Astrocyte of the spinal cord (primary cell): ENCODE measurements at regions not wholly inside any gene's neighbourhood (a gene's known extent, or its start where the extent isn't known, plus 50 kb on each side); places are given as distances from the start of the nearest gene placed in this dataset.
A peak's percentile ranks its signal among the peaks of the same experiment; 100 is the strongest.

Experiments
- DNase-seq: peaks from one replicate; pipeline ENCODE4 v3.0.0; 2011; ENCODE audit warnings: low read depth, low spot score
- H3K4me3 ChIP-seq: 2 replicates; pipeline ENCODE4 v1.5.1; 2011; ENCODE audit warnings: low read depth, mild to moderate bottlenecking, low read length, moderate library complexity
- in situ Hi-C: cut with HindIII; loops from 2 replicates; pipeline ENCODE4 v1.10.0; 2017; ENCODE audit warnings: low sequenced_read_pairs
- TF ChIP-seq, protein P1 (sequence below): IDR thresholded peaks from 2 replicates; pipeline ENCODE4 v1.5.1; 2012; ENCODE audit warnings: low read depth, mild to moderate bottlenecking, low read length, inconsistent platforms

DNA sequence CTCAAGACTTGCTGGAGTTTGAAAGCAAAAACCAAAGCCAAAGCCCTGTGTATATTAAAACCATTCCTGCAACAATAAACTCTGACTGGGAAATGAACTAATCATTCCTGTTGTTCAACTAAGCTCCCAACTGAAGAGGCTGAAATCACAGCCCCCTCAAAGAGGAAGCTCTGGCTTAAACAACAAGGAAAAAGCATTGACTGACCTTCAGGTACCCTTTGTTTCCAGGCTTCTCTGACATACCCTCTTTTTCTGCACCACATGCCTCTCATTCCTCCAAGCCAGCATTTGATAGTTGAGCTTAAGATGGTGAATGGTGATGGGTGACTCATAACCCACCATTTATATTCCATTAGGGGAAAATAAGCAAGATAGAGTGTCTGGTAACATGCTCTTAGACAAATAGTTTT is 470.9 kb upstream of the SOX9 start:
- DNase-seq = peak; percentile 60
- in situ Hi-C loops = no loop called here
- no peak overlapping the region for H3K4me3 ChIP-seq
- TF ChIP-seq, protein P1, sequence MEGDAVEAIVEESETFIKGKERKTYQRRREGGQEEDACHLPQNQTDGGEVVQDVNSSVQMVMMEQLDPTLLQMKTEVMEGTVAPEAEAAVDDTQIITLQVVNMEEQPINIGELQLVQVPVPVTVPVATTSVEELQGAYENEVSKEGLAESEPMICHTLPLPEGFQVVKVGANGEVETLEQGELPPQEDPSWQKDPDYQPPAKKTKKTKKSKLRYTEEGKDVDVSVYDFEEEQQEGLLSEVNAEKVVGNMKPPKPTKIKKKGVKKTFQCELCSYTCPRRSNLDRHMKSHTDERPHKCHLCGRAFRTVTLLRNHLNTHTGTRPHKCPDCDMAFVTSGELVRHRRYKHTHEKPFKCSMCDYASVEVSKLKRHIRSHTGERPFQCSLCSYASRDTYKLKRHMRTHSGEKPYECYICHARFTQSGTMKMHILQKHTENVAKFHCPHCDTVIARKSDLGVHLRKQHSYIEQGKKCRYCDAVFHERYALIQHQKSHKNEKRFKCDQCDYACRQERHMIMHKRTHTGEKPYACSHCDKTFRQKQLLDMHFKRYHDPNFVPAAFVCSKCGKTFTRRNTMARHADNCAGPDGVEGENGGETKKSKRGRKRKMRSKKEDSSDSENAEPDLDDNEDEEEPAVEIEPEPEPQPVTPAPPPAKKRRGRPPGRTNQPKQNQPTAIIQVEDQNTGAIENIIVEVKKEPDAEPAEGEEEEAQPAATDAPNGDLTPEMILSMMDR = no peak

DNA sequence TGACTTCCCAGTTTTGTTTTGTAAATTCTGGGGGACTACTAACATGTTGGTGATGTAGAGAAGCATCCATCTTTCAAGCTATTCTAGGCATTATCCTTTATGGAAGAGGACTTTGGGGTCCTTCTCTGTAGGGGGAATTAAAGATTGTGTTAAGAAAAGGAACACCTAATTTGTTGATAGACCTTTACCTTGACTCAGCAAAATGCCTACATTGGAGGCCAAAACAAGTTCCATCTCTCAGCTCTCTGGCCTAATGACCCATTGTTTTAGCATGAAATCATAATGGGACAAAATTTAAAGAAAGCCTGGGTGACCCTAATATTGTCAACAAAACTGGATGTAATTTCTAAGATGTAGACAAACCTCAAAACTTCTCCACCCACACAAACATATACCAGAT is 465.3 kb upstream of the SOX9 start:
- TF ChIP-seq, protein P1 = no peak
- no peak for DNase-seq
- in situ Hi-C loops = no loop called here
- H3K4me3 ChIP-seq = no peak overlapping the region

DNA sequence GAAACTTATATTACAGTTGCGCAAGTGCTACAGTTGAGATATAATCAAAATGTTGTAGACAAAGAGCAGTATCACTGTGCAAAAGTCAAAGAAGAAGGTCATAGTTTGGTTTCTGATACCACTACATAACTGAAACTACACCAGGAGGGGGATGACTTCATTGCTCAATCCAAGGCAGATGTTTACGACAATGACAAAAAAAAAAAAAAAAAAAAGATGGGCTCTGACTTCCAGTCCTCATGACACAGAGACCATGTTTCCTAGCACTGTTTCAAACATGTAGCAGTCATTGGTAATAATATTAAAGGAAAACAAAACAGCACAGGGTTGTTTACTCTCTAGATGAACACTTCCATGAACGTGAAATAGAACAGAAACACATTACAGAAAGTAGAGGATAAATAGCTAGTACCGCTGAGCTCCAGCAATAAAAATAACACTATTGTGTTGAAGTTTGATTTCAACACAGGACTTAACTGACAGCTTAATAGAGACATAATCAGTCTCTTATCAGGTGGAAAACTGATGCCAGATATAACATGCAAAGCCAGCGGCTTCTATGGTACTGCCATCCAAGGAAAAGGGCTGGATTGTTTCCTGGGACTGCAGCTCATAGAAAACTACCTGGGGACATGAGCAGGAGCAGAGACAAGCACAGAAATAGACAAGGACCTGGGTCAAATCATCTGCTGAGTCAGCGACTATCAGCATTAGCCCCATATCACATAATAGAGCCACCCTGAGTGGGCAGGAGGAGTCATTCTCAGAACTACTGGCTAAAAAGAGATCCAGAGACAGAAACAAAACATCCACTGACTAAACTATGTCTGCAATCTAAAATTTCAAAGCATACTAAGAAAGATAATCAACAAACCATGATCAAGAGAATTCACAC is 463.6 kb upstream of the SOX9 start:
- in situ Hi-C loops = no loop called here
- H3K4me3 ChIP-seq = no peak overlapping the region
- DNase-seq = no peak
- TF ChIP-seq, protein P1 = no peak

DNA sequence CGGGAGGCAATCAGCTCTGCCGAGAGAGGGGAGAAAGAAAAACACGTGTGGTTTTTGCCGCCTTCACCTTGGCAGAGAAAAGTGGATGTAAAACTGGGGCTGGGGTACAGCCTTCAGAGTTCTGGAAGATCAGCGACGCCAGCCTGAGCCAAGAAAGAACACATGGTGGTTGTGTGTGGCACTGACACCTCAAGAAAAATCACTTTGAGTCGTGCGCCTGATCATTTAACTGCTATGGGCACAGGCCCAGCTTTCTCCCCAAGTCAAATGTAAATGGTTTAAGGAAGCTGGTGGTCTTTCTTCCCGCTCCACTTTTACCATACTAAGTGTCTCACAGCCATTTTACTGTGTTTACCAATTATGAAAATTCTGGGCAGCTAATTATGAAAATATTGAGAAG is 461.8 kb upstream of the SOX9 start:
- DNase-seq = no peak
- TF ChIP-seq, protein P1 = no peak
- in situ Hi-C loops = no loop called here
- H3K4me3 ChIP-seq = no peak overlapping the region

DNA sequence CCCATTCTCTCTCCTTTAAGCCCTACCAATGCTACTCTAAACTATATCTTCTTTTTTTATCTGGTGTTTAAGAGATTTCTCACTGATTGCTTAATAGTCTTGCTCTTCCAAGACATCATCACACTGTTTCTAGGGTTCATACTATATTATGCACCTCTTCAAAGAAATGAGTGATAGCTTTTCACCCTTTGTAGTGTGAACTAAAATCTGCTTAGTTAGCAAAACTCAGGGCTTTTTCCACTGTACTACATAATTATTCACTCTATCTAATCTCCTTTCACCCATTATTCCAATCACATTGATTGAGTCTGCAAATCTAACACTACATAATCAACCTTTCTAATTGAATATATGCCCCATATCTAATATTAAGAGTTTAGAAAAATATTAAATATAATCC is 456.0 kb upstream of the SOX9 start:
- no peak overlapping the region for H3K4me3 ChIP-seq
- TF ChIP-seq, protein P1 = no peak
- no peak for DNase-seq
- in situ Hi-C loops = no loop called here

DNA sequence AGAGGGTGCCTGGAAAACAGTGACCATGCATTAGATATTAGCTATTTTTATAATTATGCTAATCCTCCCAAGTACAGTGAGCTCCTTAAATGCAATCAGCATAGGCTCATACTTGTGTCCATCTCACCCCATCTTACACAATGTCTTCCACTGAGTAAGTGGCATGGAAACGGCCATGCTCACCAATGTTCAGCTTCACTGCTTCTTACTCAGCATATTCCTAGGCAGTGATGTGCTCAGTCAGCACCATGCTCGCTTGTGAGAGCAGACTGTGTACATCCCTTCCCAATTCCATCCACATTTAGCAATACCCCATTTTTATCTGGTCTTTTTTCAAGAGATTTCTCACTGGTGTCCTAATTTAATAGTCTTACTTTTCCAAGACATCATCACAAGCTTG is 454.8 kb upstream of the SOX9 start:
- no peak for DNase-seq
- H3K4me3 ChIP-seq = no peak overlapping the region
- in situ Hi-C loops = no loop called here
- TF ChIP-seq, protein P1 = no peak
